GM19324 (cell line): ENCODE measurements at regions not wholly inside any gene's neighbourhood (a gene's known extent, or its start where the extent isn't known, plus 50 kb on each side); places are given as distances from the start of the nearest gene placed in this dataset.

ENCODE experiments used
- ATAC-seq: cut with Tn5 transposase; IDR thresholded peaks from one replicate; pipeline ENCODE4 v1.9.1; 2021; ENCODE audit warnings: mild to moderate bottlenecking, moderate library complexity; ENCODE audit not compliant: unreplicated experiment, low FRiP score

DNA sequence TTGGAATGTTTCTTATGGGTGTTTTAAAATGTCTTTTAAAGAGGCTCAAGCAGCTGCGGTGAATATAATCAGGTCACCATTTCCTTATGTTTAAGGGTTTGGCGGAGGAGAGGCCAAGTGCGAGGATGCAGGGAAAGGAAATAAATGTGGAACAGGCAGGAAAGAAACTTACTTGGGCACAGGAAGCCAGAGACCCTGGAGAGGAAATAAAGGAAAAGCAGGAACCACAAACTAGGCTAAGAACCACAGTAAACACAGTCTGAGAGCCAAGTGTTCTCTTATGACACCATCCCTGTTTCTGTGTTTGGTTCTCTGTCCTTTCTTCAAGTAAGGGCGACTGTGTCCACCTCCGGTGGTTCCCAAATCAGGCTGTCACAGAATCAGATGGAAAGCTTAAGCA, 166.5 kb downstream of the C9orf152 start:
- no peak for ATAC-seq

DNA sequence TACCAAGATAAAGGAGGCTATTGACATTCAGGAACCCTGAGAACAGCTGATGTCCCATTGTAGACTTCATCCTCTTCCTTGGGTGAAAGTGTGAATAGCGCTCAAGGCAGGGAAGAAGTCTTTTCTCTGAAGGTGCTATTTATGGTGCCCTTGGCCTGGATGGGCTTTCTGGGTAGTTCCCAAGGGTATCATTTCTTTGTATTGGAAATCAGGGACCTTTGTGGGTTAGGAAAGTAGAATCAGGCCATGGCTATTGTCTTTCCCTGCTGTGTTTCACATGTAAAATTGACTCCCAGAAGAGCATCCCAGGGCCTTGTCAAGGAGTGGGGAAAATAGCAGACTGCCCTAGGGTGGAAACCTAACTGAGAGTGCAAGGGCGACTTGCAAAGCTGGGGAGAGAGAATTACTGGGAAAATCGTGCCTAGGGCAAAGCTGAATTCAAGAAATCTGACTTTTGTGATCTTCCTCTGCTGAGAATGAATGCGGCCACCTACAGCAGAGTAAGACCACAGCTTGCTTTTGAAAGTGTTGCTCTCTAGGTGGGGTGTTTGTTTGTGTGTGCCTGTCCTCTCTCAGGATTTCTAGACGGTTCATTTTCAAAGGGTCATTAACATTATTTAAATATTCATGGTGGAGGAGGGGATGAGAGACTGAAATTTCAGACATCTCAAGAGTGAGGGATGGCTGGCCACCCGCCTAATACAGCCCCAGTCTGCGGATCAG, 160.6 kb downstream of the C9orf152 start:
- ATAC-seq, result peak; percentile 27

GRCh38 chr9:110047955-110048402, 160.0 kb downstream of the C9orf152 start:
- peak; percentile 19 for ATAC-seq

- ATAC-seq, result peak; percentile 82
These were observed 159.5 kb downstream of the C9orf152 start for GRCh38 chr9:110048403-110048975.

GRCh38 chr9:110048976-110049698, 158.8 kb downstream of the C9orf152 start:
- ATAC-seq, result peak; percentile 22

DNA sequence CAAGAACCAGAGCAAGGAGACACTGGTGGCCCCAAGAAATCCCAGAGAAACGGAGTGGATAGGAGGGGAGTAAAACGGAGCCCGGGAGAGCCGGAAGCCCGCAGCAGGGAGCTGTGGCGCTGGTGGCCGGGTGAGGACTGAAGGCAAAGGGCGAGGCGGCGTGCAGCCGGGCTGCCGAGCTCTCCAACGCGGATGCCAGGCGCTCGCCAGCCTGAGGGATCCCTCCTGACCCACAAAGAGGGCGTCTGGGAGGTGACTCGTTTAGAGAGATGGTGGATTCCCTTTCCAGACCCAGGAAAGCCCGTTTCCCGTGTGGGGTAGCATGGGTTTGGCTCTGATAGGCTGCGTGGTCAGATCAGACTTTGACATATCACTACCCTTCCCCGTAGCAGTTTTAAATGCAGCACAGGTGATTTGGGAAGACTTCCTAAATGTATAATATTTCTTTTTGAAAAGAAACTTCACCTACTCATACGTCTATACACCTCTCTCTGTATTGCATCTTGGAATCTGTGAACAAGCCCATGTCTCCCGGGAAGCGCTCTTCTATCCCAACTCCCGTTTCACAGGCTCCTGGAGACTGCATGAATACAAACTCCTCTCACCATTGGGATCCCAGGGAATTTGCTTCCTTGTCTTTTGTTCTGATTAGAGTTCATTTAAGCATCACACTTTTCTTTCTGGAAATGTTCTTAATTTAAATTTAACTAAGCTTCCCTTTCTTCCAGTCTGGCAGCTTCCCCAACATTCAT, 158.1 kb downstream of the C9orf152 start:
- ATAC-seq, result peak; percentile 16

GRCh38 chr9:110050925-110051355, 157.0 kb downstream of the C9orf152 start:
- no peak for ATAC-seq

- ATAC-seq, result no peak
These were observed 151.9 kb downstream of the C9orf152 start for GRCh38 chr9:110056062-110056461.

- ATAC-seq, result no peak
These were observed 149.5 kb downstream of the C9orf152 start for GRCh38 chr9:110058304-110058953.

DNA sequence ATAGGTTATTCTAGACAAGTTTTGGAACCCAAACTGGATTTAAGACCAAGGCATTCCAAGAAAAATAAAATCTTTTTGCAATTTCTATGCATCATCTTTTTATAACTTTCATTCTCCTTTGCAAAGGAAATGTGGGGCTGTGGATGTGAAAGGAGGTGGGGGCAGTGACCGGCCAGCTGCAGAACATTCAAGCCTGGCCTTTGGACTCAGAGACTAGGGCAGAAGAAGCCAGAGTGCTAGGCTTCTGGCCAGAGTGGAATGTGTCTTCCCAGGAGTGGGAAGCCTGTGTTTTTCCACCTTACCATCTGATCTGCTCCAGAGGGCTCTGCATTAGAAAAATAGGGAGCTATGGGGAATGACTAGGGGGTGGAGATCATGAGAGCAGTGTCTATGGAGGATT, 148.5 kb downstream of the C9orf152 start:
- ATAC-seq, result no peak

GRCh38 chr9:110064803-110065202, 143.2 kb downstream of the C9orf152 start:
- ATAC-seq, result no peak

DNA sequence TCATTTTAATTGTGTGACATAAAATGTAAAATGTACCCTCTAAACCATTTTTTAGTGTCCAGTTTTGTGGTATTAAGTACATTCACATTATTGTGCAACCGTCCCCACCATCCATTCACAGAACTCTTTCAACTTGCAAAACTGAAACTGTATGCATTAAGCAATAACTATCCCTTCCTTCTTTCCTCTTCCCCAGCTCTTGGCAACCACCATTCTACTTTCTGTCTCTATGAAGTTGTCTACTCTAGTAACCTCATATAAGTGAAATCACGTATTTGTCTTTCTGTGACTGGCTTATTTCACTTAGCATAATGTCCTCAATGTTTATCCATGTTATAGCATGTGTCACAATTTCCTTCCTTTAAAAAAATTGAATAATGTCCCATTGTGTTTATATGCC, 142.4 kb downstream of the C9orf152 start:
- peak; percentile 46 for ATAC-seq

DNA sequence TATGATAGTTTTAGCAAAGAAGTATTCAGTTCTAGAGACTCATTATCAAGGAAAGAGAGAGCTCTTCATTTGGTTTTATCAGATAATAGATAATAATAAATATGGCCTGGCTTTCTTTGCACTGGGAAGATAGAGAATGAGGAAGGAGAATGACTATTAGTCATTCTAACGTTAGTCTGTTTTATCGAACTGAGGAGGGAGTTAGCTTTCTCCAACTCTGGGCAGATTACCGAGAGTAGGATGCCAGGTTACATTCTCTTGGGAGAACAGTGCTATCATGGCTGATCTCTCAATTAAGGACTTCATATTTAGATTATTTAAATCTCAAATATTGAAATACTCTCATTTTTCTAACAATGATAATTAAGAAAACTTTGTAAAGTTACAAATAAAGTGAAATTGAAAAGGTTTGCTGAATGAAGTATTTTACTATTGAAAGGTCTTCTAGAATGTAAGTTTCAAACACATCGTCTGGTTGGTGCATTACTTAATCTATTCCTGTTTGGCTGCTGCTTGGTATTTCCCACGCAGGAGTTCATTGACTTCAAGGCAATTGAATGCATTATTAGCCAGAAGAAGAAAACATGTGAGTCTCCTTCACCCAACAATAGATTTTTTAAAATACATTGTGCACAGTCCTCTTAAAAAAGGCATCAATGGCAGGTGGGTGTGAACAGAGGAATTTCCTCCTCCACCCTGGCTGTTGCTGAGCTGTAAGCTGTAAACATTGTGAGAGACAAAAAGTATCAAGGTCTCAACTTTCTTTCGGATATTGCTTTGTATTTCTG, 140.8 kb downstream of the C9orf152 start:
- ATAC-seq, result no peak

DNA sequence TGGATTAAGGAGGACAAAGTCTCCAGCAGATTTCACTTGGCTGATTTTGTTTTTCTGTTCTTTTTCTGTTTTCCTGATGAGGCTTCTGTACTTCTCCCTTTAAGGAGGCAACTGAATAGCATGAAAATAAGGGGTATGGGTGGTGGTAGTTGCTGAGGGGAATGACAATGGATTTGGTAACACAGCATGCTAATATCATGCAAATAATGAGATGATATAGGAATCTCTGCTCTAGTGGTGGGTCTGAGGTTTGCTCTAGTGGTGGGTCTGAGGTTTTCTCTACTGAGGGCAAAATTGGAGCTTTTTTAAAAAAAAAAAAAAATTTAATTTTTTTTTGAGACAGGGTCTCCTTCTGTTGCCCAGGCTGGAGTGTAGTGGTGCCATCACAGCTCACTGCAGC, 139.7 kb downstream of the C9orf152 start:
- ATAC-seq, result no peak

- ATAC-seq, result no peak
These were observed 138.4 kb downstream of the C9orf152 start for GRCh38 chr9:110069326-110070248.

- no peak for ATAC-seq
These were observed 135.2 kb downstream of the C9orf152 start for GRCh38 chr9:110072597-110073355.

DNA sequence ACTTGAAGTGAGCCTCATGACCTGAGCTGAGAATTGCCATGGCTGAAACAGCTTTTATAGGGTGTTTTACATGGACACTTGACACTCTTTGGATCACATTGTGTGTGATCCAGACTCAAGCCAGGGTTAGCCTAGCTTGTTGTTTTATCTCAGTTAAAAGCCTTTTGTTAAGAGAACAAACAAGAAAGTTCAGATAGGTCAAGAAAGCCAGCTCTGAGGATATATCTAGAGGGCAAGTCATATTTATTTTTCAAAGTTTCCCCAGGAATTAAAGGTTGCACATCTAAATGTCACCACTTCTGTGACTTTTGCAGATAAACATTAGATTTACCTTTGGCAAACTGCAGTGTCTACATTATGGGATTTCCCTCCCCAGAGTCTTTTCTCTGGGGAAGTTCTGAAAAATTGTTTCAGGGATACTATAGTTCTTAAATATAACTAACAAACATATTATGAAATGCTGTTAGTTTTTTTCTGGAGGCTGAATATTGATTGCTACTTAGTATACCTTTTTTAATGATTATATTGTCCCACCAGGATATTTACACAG, 134.5 kb downstream of the C9orf152 start:
- ATAC-seq, result no peak
